Memory B cell (primary cell): ENCODE measurements at regions not wholly inside any gene's neighbourhood (a gene's known extent, or its start where the extent isn't known, plus 50 kb on each side); places are given as distances from the start of the nearest gene placed in this dataset.

Experiments used
- ATAC-seq: fragments of 150-1000 bp; cut with Tn5 transposase; 2 replicates; pipeline ENCODE4 v1.10.0; 2021; ENCODE audit warnings: low read depth, mild to moderate bottlenecking, moderate library complexity
- DNase-seq, 2 donors: peaks; one replicate each; pipeline ENCODE4 v3.0.0; 2022; ENCODE audit warnings: low spot score in 2 of 2
- H3K27ac Mint-ChIP-seq: one replicate; pipeline ENCODE4 v1.8.0; 2022; ENCODE audit warnings: mild to moderate bottlenecking, moderate library complexity, mixed read lengths
- H3K27me3 Mint-ChIP-seq: one replicate; pipeline ENCODE4 v1.8.0; 2022; ENCODE audit warnings: mixed read lengths
- H3K36me3 Mint-ChIP-seq: one replicate; pipeline ENCODE4 v1.8.0; 2022; ENCODE audit warnings: mild to moderate bottlenecking, mixed read lengths
- H3K4me1 Mint-ChIP-seq: one replicate; pipeline ENCODE4 v1.8.0; 2022; ENCODE audit warnings: mixed read lengths
- H3K4me3 Mint-ChIP-seq: one replicate; pipeline ENCODE4 v1.8.0; 2022; ENCODE audit warnings: mild to moderate bottlenecking, moderate library complexity, mixed read lengths
- H3K9me3 Mint-ChIP-seq: one replicate; pipeline ENCODE4 v1.8.0; 2022; ENCODE audit warnings: mixed read lengths

- no peaks in the 10 kb centered on the region for H3K4me1 Mint-ChIP-seq
- peaks cover 2% of the 10 kb centered on the region for H3K9me3 Mint-ChIP-seq
- no peak overlapping the region for H3K27ac Mint-ChIP-seq
- DNase-seq (no peak), ATAC-seq (no peak)
- H3K4me3 Mint-ChIP-seq = no peak overlapping the region
- H3K27me3 Mint-ChIP-seq = no peaks in the 10 kb centered on the region
- H3K36me3 Mint-ChIP-seq = no peaks in the 10 kb centered on the region
These were observed 262.7 kb downstream of the JRKL start for GRCh38 chr11:96652516-96652915.

- H3K4me1 Mint-ChIP-seq = no peaks in the 10 kb centered on the region
- DNase-seq = no peak
- no peak overlapping the region for H3K27ac Mint-ChIP-seq
- H3K36me3 Mint-ChIP-seq = no peaks in the 10 kb centered on the region
- no peaks in the 10 kb centered on the region for H3K27me3 Mint-ChIP-seq
- H3K4me3 Mint-ChIP-seq = no peak overlapping the region
- ATAC-seq = no peak
- H3K9me3 Mint-ChIP-seq = peaks cover 8% of the 10 kb centered on the region
These were observed 265.7 kb downstream of the JRKL start for GRCh38 chr11:96655474-96655873.

- Mint-ChIP-seq H3K9me3 (peaks cover 6% of the 10 kb centered on the region), H3K36me3 (no peaks in the 10 kb centered on the region), H3K4me1 (no peaks in the 10 kb centered on the region), H3K4me3 (no peak overlapping the region), H3K27me3 (no peaks in the 10 kb centered on the region), H3K27ac (no peak overlapping the region)
- DNase-seq (no peak), ATAC-seq (no peak)
These were observed 268.6 kb downstream of the JRKL start for GRCh38 chr11:96658436-96658835.

GRCh38 chr11:96664110-96664509 lies 274.3 kb downstream of the JRKL start:
- no peak overlapping the region for H3K27ac Mint-ChIP-seq
- H3K27me3 Mint-ChIP-seq = no peaks in the 10 kb centered on the region
- H3K4me1 Mint-ChIP-seq = no peaks in the 10 kb centered on the region
- DNase-seq (no peak), ATAC-seq (no peak)
- H3K36me3 Mint-ChIP-seq = no peaks in the 10 kb centered on the region
- no peak overlapping the region for H3K4me3 Mint-ChIP-seq
- H3K9me3 Mint-ChIP-seq = no peaks in the 10 kb centered on the region

GRCh38 chr11:96680211-96681018 lies 290.6 kb downstream of the JRKL start:
- ATAC-seq (no peak), DNase-seq (no peak)
- H3K27ac Mint-ChIP-seq = no peak overlapping the region
- no peaks in the 10 kb centered on the region for H3K4me1 Mint-ChIP-seq
- H3K9me3 Mint-ChIP-seq = peaks cover 5% of the 10 kb centered on the region
- H3K36me3 Mint-ChIP-seq = no peaks in the 10 kb centered on the region
- no peaks in the 10 kb centered on the region for H3K27me3 Mint-ChIP-seq
- no peak overlapping the region for H3K4me3 Mint-ChIP-seq

GRCh38 chr11:96681019-96681716 lies 291.4 kb downstream of the JRKL start:
- no peaks in the 10 kb centered on the region for H3K4me1 Mint-ChIP-seq
- H3K36me3 Mint-ChIP-seq = no peaks in the 10 kb centered on the region
- H3K27ac Mint-ChIP-seq = no peak overlapping the region
- no peak for ATAC-seq
- peaks cover 5% of the 10 kb centered on the region for H3K9me3 Mint-ChIP-seq
- DNase-seq = no peak
- H3K4me3 Mint-ChIP-seq = no peak overlapping the region
- H3K27me3 Mint-ChIP-seq = no peaks in the 10 kb centered on the region

GRCh38 chr11:96694338-96694737 lies 304.5 kb downstream of the JRKL start:
- Mint-ChIP-seq H3K27me3 (no peaks in the 10 kb centered on the region), H3K27ac (no peak overlapping the region), H3K9me3 (no peaks in the 10 kb centered on the region), H3K4me1 (no peaks in the 10 kb centered on the region), H3K4me3 (no peak overlapping the region), H3K36me3 (no peaks in the 10 kb centered on the region)
- ATAC-seq (no peak), DNase-seq (no peak)

GRCh38 chr11:96696731-96697130 lies 306.9 kb downstream of the JRKL start:
- Mint-ChIP-seq H3K4me1 (no peaks in the 10 kb centered on the region), H3K9me3 (peaks cover 1% of the 10 kb centered on the region), H3K27me3 (no peaks in the 10 kb centered on the region), H3K36me3 (no peaks in the 10 kb centered on the region), H3K27ac (no peak overlapping the region), H3K4me3 (no peak overlapping the region)
- ATAC-seq = no peak
- no peak for DNase-seq

GRCh38 chr11:96697466-96697865 lies 307.7 kb downstream of the JRKL start:
- Mint-ChIP-seq H3K9me3 (peaks cover 2% of the 10 kb centered on the region), H3K36me3 (no peaks in the 10 kb centered on the region), H3K27ac (no peak overlapping the region), H3K27me3 (no peaks in the 10 kb centered on the region), H3K4me3 (no peak overlapping the region), H3K4me1 (no peaks in the 10 kb centered on the region)
- ATAC-seq (no peak), DNase-seq (no peak)

GRCh38 chr11:96704847-96705246 lies 315.0 kb downstream of the JRKL start:
- Mint-ChIP-seq H3K4me1 (no peaks in the 10 kb centered on the region), H3K27me3 (no peaks in the 10 kb centered on the region), H3K4me3 (no peak overlapping the region), H3K9me3 (peaks cover 2% of the 10 kb centered on the region), H3K27ac (no peak overlapping the region), H3K36me3 (no peaks in the 10 kb centered on the region)
- ATAC-seq = no peak
- no peak for DNase-seq

GRCh38 chr11:96706761-96707160 lies 316.9 kb downstream of the JRKL start:
- no peak overlapping the region for H3K4me3 Mint-ChIP-seq
- no peak for DNase-seq
- peaks cover 3% of the 10 kb centered on the region for H3K9me3 Mint-ChIP-seq
- no peaks in the 10 kb centered on the region for H3K4me1 Mint-ChIP-seq
- ATAC-seq = no peak
- H3K27me3 Mint-ChIP-seq = no peaks in the 10 kb centered on the region
- no peak overlapping the region for H3K27ac Mint-ChIP-seq
- no peaks in the 10 kb centered on the region for H3K36me3 Mint-ChIP-seq

- Mint-ChIP-seq H3K9me3 (peaks cover 2% of the 10 kb centered on the region), H3K4me3 (no peak overlapping the region)
- no peak for DNase-seq
These were observed 317.5 kb downstream of the JRKL start for GRCh38 chr11:96707273-96707672.

GRCh38 chr11:96708219-96708878 lies 318.5 kb downstream of the JRKL start:
- Mint-ChIP-seq H3K27ac (no peak overlapping the region), H3K4me3 (no peak overlapping the region), H3K36me3 (no peaks in the 10 kb centered on the region), H3K4me1 (no peaks in the 10 kb centered on the region), H3K9me3 (peaks cover 2% of the 10 kb centered on the region), H3K27me3 (no peaks in the 10 kb centered on the region)
- ATAC-seq (no peak), DNase-seq (no peak)

More at GRCh38 chr11:96707273-96707672, 317.5 kb downstream of the JRKL start:
- Mint-ChIP-seq H3K36me3 (no peaks in the 10 kb centered on the region), H3K27me3 (no peaks in the 10 kb centered on the region), H3K4me1 (no peaks in the 10 kb centered on the region), H3K27ac (no peak overlapping the region)
- ATAC-seq = no peak

GRCh38 chr11:96713301-96713700 lies 323.5 kb downstream of the JRKL start:
- DNase-seq (no peak), ATAC-seq (no peak)
- no peaks in the 10 kb centered on the region for H3K4me1 Mint-ChIP-seq
- H3K9me3 Mint-ChIP-seq = peaks cover 2% of the 10 kb centered on the region
- H3K27ac Mint-ChIP-seq = no peak overlapping the region
- no peaks in the 10 kb centered on the region for H3K27me3 Mint-ChIP-seq
- no peaks in the 10 kb centered on the region for H3K36me3 Mint-ChIP-seq
- H3K4me3 Mint-ChIP-seq = no peak overlapping the region
